ENCODE measurements at regions not wholly inside any gene's neighbourhood (a gene's known extent, or its start where the extent isn't known, plus 50 kb on each side); places are given as distances from the start of the nearest gene placed in this dataset.

DNA sequence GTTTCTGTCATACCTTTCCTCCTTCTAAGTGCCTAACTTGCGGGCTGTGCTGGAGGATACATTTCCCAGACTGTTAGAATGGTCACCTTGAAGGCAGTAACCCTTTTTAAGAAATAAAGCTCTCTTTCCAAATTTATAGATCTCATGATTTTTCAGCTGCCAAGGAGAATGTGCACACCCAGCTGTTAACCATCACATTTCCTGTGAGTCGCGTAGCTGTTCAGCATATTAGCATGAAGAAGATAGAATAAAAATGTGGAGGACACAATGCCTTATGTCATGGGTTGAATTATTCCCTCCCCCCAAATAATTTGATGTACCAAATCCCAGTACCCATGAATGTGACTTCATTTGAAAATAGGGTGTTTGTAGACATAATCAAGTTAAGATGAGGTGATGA lies 729.4 kb downstream of the MTRR start:
- TF ChIP-seq, protein P1, sequence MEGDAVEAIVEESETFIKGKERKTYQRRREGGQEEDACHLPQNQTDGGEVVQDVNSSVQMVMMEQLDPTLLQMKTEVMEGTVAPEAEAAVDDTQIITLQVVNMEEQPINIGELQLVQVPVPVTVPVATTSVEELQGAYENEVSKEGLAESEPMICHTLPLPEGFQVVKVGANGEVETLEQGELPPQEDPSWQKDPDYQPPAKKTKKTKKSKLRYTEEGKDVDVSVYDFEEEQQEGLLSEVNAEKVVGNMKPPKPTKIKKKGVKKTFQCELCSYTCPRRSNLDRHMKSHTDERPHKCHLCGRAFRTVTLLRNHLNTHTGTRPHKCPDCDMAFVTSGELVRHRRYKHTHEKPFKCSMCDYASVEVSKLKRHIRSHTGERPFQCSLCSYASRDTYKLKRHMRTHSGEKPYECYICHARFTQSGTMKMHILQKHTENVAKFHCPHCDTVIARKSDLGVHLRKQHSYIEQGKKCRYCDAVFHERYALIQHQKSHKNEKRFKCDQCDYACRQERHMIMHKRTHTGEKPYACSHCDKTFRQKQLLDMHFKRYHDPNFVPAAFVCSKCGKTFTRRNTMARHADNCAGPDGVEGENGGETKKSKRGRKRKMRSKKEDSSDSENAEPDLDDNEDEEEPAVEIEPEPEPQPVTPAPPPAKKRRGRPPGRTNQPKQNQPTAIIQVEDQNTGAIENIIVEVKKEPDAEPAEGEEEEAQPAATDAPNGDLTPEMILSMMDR (IDR thresholded peaks at IDR 0.05): no peak
- TF ChIP-seq POLR2A (IDR thresholded peaks at IDR 0.05; ENCODE audit: low read length) (no peak), FOSL2 (IDR thresholded peaks at IDR 0.05) (no peak), FOSL2 (CRISPR knock-in tag; IDR thresholded peaks at IDR 0.05) (no peak), EP300 (IDR thresholded peaks at IDR 0.05) (no peak), MAFK (IDR thresholded peaks at IDR 0.05; ENCODE audit: partially characterized antibody) (no peak), JUNB (IDR thresholded peaks at IDR 0.05) (no peak), POLR2AphosphoS2 (conservative IDR thresholded peaks at IDR 0.05; ENCODE audit: low read length) (no peak)
- TF ChIP-seq, protein P2, sequence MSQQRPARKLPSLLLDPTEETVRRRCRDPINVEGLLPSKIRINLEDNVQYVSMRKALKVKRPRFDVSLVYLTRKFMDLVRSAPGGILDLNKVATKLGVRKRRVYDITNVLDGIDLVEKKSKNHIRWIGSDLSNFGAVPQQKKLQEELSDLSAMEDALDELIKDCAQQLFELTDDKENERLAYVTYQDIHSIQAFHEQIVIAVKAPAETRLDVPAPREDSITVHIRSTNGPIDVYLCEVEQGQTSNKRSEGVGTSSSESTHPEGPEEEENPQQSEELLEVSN (IDR thresholded peaks at IDR 0.05; ENCODE audit: borderline replicate concordance, low read depth): no peak
